ENCODE measurements at regions not wholly inside any gene's neighbourhood (a gene's known extent, or its start where the extent isn't known, plus 50 kb on each side); places are given as distances from the start of the nearest gene placed in this dataset.

DNA sequence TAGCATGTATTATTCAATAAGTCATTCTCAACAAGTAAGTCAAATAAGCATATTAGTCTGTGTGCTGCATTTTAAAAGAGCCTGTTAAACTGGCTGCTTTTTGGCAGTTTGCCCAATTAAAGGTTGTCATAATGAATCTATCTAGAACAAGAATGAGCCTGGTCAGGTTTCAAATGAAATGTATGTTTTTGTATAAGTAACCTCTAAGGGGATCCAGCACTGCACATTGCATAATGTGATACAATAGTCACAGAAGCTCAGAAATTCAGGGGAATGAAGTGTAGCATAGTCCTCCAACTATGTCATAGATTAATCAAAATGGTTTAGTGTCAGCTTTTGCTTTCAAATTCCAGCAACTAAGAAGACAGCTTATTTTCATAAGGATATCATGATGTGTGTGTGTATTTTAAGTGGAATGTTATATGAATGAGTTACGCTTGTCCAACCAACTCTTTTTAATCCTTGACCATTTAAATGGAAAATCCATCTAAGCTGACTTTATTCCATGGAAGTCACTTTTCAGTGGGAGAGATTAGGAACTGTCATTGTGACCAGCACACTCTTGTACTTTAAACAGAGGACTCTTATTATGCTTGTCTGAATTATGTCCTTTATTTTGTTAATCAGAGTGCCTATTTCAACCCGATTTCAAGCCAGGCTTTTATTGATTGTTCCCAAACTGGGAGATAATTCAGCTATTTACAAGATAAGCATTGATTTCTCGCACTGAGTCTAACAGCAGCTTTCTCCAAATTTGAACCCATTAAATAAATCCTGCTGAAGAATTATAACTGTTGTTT is 283.9 kb upstream of the ADAMTSL1 start:
- Mint-ChIP-seq H3K27ac (no peak overlapping the region), H3K27me3 (no peaks in the 10 kb centered on the region), H3K36me3 (no peaks in the 10 kb centered on the region), H3K4me3 (no peak overlapping the region), H3K4me1 (no peaks in the 10 kb centered on the region), H3K9me3 (peaks cover 0 to 5% (median 0%) of the 10 kb centered on the region in 3 donors)

DNA sequence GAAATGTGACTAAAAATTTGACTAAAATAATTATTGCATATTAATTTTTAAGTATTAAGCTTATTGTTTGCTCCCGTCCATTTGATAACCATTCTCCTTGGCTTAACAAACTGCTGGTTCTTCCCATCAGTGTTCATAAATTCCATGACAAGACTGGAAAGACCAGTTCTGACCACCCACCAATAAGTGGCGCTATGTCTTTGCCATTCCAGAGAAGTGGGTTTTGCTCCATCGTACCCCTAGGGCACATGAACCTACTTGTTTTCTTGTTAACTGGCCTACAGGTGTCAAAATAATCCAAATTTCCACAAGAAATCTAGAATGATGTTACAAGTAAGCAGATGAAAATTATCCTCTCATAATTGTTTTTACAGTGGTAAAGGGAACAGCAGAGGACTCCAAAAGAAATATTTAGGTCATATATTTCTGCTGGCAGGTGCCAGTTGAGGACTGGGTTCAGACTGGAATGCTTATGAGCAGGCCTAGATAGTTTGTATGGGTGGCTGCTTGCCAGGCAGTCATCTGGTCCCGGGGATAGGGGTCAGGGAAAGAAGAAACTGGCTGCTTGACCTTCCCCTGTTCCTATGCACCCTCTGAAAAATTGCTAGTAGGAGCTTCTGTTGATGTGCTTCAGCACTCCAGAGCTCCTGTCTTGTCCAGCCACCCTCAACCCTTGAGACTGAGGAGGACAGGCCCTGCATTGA is 283.1 kb upstream of the ADAMTSL1 start:
- Mint-ChIP-seq H3K4me1 (no peaks in the 10 kb centered on the region), H3K27ac (no peak overlapping the region), H3K27me3 (no peaks in the 10 kb centered on the region), H3K36me3 (no peaks in the 10 kb centered on the region), H3K9me3 (no peaks in the 10 kb centered on the region), H3K4me3 (no peak overlapping the region)

DNA sequence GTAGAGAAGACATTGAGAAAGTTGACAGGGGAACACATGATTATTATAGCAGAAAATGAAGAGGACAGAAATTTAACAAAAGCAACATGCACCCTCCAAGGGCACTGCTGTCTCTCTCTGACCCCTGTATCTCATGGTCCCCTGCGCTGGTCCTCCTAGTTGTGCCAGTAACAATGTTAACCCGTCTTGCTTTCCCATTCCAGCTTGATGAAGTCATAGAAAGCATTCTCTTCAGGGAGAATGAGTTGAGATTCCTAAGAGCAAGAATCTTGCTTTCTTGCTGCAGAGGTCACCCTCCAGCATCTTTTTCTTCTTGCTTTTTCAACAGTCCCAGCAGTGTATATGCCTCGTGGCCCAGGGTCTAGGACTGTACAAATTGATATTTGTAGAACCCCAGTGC is 279.6 kb upstream of the ADAMTSL1 start:
- H3K4me3 Mint-ChIP-seq: no peak overlapping the region
- peaks cover 2% of the 10 kb centered on the region for H3K36me3 Mint-ChIP-seq
- no peaks in the 10 kb centered on the region for H3K27me3 Mint-ChIP-seq
- H3K27ac Mint-ChIP-seq: no peak overlapping the region
- H3K4me1 Mint-ChIP-seq: no peaks in the 10 kb centered on the region
- H3K9me3 Mint-ChIP-seq: no peaks in the 10 kb centered on the region

DNA sequence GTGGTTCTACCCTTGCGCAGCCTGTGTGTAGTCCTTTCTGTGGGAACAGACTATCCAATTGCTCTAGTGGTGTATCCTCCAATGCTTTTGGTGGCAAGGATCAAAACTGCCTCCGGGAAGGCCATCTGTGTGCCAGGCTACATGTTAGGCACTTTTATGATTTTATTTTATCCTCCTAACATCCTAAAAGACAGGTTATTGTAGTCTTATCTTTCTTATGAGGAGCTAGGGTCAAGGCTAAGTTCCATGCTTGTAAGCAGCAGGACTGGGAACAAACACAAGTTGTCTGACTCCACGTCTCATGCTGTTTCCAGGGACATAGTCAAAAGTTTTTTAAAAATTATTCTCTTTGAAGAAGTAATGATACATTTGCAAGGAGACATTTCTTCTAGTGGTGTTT is 278.7 kb upstream of the ADAMTSL1 start:
- Mint-ChIP-seq H3K36me3 (peaks cover 2% of the 10 kb centered on the region), H3K27me3 (no peaks in the 10 kb centered on the region), H3K27ac (no peak overlapping the region), H3K9me3 (no peaks in the 10 kb centered on the region), H3K4me1 (no peaks in the 10 kb centered on the region), H3K4me3 (no peak overlapping the region)

DNA sequence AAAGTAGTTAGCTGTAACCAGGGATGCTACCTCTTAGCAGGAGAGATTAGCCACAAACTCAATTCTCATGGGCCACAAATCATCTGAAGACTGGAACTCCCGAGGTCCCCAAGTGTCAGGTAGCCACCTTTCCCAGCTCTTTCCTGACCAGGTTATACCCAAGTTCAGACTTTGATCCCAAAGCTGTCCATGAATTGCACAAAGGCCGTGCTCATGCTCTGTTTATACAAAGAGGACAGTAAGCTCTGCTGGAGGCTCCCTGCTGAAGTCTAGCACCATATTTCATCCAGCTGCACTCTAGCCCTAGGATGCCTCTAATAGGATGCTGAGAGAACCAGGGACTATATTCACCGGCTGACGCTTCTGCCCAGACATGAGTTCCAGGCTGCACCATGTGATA is 271.0 kb upstream of the ADAMTSL1 start:
- Mint-ChIP-seq H3K4me1 (no peaks in the 10 kb centered on the region), H3K36me3 (no peaks in the 10 kb centered on the region), H3K27ac (no peak overlapping the region), H3K9me3 (peaks cover 0 to 3% (median 2%) of the 10 kb centered on the region in 3 donors), H3K27me3 (no peaks in the 10 kb centered on the region), H3K4me3 (no peak overlapping the region)

DNA sequence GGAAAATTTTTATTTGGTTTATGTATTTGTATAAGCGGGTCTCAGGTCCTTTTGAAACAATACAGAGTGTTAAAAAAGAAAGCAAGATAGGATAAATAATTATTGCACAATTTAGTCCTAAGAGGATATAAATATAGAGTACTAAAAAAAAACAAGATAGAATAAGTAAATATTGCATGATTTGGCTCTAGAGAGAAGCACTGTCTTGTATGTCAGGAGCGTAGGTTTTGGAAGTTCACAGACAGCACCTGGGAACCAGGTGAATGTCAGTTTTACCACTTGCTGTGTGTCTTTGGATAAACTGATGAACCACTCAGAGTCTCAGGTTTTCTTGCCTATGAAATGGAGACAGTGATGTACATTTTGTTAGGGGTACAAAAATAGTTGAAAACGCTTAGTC is 266.2 kb upstream of the ADAMTSL1 start:
- no peak overlapping the region for H3K27ac Mint-ChIP-seq
- no peaks in the 10 kb centered on the region for H3K4me1 Mint-ChIP-seq
- no peak overlapping the region for H3K4me3 Mint-ChIP-seq
- no peaks in the 10 kb centered on the region for H3K36me3 Mint-ChIP-seq
- peaks cover 0 to 7% (median 2%) of the 10 kb centered on the region in 3 donors for H3K9me3 Mint-ChIP-seq
- H3K27me3 Mint-ChIP-seq: peaks cover 1% of the 10 kb centered on the region

DNA sequence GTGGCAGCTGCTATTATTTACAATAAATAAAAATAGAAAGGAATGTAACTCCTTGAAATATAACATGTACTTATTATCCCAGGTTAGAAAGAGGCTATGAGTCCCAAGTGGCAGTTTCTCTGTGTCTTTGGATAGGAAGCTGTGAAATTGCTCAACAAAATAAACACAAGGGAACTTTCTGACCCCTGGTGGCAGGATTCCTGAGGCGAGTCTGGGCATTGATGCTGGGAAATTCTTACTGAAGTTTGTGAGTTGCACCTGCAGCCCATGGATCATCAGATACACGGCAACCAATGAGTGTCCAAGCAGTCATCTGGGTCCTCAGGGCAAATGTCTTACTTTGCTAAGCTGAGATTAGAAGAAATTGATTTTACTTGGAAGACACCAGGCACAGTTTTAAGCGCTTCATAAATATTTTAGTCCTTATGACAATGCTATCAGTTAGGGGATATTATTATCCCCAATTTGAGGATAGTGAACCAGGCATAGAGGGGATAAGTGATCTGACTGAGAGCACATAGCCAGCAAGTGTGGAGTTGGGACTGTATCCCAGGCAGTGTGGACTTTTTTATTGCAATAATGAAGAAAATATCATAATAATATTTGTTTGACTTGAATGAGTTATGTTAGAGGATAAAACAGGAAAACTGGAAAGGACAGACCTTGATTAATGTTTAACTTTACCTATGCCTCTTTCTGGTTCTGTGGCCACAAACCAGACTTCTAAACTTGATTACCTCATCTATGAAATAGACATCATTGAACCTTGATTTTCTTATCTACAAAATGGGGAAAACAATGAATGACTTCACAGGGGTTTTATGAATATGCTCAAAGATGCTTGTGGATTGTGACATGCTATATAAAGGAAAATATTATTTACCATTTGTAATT is 265.5 kb upstream of the ADAMTSL1 start:
- Mint-ChIP-seq H3K4me3 (no peak overlapping the region), H3K27ac (no peak overlapping the region), H3K4me1 (no peaks in the 10 kb centered on the region), H3K9me3 (peaks cover 0 to 7% (median 2%) of the 10 kb centered on the region in 3 donors), H3K36me3 (no peaks in the 10 kb centered on the region), H3K27me3 (peaks cover 1% of the 10 kb centered on the region)

DNA sequence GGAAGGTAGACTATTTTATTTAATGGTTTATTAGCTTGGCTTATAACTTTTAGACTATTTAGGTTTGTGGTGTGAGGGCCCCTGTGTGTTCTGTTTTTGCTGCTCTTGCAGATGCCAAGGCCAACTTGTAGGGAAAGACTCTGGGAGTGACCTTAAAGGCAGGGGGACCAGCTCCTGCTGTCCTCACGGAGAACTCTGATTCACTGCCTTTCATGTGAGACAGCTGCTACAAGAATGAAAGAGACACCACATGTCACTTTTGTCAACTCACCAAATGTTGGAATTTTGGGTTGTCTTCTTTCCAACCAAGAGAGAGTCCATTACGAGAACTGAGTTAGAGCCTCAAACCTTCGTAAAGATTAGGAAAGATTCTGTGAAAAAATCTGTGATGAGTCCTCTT is 258.3 kb upstream of the ADAMTSL1 start:
- Mint-ChIP-seq H3K4me1 (no peaks in the 10 kb centered on the region), H3K4me3 (no peak overlapping the region), H3K36me3 (no peaks in the 10 kb centered on the region), H3K27ac (no peak overlapping the region), H3K27me3 (peaks cover 1% of the 10 kb centered on the region), H3K9me3 (peaks cover 0 to 3% (median 3%) of the 10 kb centered on the region in 3 donors)

DNA sequence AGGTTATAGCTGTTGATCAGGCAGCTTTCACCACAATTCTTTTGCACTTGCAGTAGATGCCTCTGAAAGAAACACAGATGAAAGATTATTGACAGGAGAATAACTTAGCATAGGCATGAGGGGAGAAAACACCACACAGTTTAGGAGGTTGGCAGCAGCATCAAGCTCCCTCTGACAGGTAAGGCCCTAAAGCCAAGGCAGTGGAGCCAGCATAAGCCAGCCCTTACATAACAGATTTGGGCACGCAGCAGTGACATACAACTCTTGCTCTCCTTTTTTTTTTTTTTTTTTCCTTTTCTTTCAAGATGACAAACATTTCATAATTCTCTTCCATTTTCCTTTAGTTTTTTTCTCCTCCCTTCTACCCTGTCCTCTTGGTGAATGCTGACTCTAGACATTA is 257.6 kb upstream of the ADAMTSL1 start:
- Mint-ChIP-seq H3K27ac (no peak overlapping the region), H3K9me3 (peaks cover 0 to 4% (median 3%) of the 10 kb centered on the region in 3 donors), H3K27me3 (no peaks in the 10 kb centered on the region), H3K36me3 (no peaks in the 10 kb centered on the region), H3K4me1 (no peaks in the 10 kb centered on the region), H3K4me3 (no peak overlapping the region)

DNA sequence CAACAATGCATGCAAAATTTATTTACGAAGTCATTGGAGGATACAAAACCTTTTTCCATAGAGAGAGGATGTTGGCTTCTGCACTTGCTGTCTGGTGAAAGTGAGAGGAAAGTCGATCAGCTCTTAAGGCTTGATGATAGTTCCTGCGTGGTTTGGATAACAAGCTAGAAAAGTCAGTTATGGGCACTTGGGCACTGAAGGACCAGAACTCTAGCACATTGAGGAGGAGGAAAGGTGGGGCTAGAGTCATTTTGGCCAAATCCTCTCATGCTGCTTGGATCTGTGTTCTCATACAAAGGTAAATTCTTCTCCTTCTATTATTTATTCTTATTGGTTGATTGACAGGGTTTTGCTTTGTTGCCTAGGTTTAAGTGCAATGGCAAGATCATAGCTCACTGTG is 245.9 kb upstream of the ADAMTSL1 start:
- no peak overlapping the region for H3K4me3 Mint-ChIP-seq
- no peak overlapping the region for H3K27ac Mint-ChIP-seq
- H3K4me1 Mint-ChIP-seq: no peaks in the 10 kb centered on the region
- no peaks in the 10 kb centered on the region for H3K9me3 Mint-ChIP-seq
- no peaks in the 10 kb centered on the region for H3K36me3 Mint-ChIP-seq
- peaks cover 2% of the 10 kb centered on the region for H3K27me3 Mint-ChIP-seq

DNA sequence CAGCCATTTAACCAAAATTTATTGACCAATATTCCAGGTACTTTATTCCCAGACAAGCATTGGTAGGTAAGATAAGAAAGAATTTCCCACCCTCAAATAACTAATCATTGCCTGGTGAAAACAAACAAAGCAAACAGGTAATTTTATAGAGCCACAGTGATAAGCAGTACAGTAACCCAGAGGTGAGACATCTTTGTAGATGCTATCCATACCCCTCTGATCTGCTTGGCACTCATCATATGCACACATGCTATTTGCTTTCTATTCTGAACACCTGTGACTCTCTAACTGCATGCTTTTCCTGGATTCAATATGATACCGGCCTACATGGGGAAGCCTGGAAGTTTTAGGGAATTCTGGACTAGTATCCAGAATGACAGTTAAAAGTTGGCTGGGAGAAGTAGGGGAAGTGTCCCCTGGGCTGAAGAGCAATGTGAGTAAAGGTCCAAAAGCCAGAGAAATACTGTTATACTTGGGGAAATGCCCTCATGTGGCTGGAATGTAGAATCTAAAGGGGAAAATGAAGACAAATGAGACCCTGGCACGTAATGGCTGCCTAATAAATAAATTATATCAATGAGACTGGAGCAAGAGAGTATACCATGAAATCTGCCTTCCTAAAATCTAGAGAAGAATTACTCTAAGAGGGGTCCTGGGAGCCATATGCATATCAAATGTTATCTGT is 243.8 kb upstream of the ADAMTSL1 start:
- Mint-ChIP-seq H3K27me3 (peaks cover 2% of the 10 kb centered on the region), H3K4me1 (no peaks in the 10 kb centered on the region), H3K27ac (no peak overlapping the region), H3K36me3 (no peaks in the 10 kb centered on the region), H3K9me3 (no peaks in the 10 kb centered on the region), H3K4me3 (no peak overlapping the region)

DNA sequence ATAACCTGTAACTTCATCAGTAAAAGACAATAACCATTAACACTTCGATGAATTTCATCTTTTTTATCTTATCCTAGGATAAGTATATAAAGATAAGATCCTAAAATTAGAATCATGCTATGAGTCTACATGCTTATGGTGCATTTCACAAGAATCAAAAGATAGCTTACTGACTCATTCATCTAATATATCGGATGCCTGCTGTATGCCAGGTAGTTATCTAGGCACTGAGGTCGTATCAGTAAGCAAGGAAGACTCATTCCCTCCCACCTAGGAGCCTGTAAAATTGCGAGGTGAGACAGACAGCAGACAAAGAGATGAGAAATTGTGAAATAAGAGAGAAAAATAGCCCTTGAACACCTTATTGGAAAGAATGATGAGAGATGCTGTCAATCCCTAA is 240.6 kb upstream of the ADAMTSL1 start:
- Mint-ChIP-seq H3K4me3 (no peak overlapping the region), H3K4me1 (no peaks in the 10 kb centered on the region), H3K27me3 (peaks cover 2% of the 10 kb centered on the region), H3K36me3 (no peaks in the 10 kb centered on the region), H3K9me3 (no peaks in the 10 kb centered on the region), H3K27ac (no peak overlapping the region)

DNA sequence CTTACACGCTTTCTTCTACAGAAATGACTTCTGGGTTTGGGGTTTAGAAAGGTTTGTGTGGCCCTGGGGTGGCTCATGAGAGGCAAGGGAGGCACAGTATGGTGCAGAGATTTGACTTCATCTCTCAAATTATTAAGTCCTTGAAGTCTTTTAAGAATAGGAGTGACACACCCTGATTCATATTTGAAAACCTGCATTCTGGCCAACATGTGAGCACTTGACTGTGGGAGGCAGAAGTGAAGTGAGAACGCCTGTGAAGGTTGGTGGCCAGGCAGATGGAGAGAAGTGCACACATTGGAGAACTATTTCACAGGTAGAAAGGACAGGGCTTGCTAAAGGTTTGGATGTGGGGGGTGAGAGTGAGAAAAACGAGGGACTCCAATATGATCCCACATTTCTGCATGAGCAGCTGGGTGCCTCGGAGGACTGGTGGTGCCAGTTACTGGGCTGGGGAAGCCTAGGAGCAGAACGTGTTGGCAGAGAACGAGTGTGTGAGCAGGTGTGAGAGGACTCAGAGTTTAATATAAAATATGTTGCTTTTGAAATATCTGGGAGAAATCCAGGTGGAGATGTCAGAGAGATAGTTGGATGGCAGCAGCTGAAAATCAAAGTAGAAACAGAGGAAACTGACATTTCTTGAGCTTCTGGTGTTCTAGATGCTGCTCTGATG is 240.0 kb upstream of the ADAMTSL1 start:
- Mint-ChIP-seq H3K9me3 (no peaks in the 10 kb centered on the region), H3K27ac (no peak overlapping the region), H3K27me3 (peaks cover 2% of the 10 kb centered on the region), H3K4me3 (no peak overlapping the region), H3K4me1 (no peaks in the 10 kb centered on the region), H3K36me3 (no peaks in the 10 kb centered on the region)

DNA sequence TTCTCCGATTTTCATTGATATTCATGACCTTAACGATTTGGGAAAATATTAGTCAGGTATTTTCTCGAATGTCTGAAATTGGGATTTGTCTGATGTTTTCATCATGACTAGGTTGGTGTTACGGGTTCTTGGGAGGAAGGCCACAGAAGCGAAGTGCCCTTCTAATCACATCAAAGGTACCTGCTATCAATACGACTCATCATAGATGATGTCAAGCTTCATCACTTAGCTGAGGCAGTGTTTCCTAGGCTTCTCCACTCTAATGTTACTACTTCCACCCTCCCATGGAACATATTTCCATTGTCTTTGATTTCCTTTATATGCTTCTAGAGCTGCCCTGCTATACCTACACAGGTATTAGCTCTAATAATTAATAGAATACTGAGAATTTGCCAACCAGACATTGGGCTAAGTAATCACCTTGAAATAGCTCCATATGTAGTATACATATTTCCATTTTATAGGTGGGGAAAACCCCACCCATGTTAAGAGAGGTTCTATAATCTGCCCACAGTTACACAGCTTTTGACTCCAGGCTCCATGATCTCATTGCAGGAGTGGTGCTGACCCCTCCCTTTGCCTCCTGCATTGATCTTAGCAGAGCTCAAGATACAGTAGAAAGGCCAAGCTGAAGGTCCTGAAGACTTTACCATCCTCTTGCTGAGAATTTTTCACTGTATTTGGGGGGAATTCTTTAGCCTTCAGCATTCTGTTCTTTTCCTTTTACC is 238.6 kb upstream of the ADAMTSL1 start:
- no peaks in the 10 kb centered on the region for H3K4me1 Mint-ChIP-seq
- H3K36me3 Mint-ChIP-seq: no peaks in the 10 kb centered on the region
- peaks cover 2% of the 10 kb centered on the region for H3K27me3 Mint-ChIP-seq
- no peak overlapping the region for H3K27ac Mint-ChIP-seq
- no peak overlapping the region for H3K4me3 Mint-ChIP-seq
- H3K9me3 Mint-ChIP-seq: no peaks in the 10 kb centered on the region

Data from IgD-negative memory B cell (primary cell).